ENCODE measurements at regions not wholly inside any gene's neighbourhood (a gene's known extent, or its start where the extent isn't known, plus 50 kb on each side); places are given as distances from the start of the nearest gene placed in this dataset.

DNA sequence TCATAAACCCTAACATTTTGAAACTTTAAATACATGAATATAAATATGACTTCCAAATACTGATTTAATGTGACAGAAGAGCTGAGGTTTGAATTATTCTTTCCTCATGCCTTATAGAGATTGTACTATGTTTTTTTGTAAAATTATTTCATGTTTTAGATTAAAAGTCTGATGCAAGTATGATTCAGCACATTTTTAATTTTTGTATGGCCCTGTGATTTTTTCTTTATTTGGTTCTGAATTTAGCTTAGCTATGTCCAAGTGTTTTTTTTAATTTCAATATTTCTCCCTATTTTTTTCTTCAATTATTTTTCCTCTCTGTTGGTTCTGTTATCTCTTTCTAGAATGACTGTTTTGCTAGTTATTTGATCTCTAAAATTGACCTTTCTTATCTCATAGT lies 552.1 kb downstream of the XIRP2 start:
- DNase-seq (ENCODE audit: low read depth, low spot score) = no peak
- Histone ChIP-seq H3K4me3 (no peak overlapping the region), H3K36me3 (ENCODE audit: insufficient read depth, low read length) (no peaks in the 10 kb centered on the region), H3K27ac (peak overlapping the region; percentile 35), H3K9ac (ENCODE audit: insufficient read length) (no peak overlapping the region), H3K9me3 (ENCODE audit: low read depth, low read length) (no peaks in the 10 kb centered on the region)
- TF ChIP-seq FOXP2 (optimal IDR thresholded peaks at IDR 0.05; ENCODE audit: control extremely low read depth, extremely low read length, insufficient read depth) (no peak), EZH2 (IDR thresholded peaks at IDR 0.05) (no peak), POLR2AphosphoS5 (IDR thresholded peaks at IDR 0.05; ENCODE audit: borderline replicate concordance, low read depth, low read length) (no peak)

DNA sequence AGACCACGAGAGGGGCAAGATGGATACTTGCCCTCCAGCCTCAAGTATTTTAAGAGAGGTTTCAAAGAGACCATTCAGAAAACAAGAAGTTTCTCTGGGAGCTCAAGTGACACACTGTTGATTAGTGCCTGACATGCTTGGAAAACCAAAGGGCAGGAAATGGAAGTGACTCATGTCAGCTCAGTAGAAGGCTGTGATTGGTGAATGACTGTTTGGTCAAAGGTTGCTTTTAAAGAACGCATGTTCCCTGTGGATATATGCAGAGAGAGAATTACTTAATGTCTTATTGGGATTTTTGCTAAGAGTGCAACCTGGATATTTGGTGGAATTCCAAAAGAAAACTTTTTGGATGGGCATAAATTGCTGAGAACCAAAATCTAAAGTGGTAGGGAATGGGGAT lies 549.9 kb downstream of the XIRP2 start:
- no peak overlapping the region for H3K27ac ChIP-seq
- no peaks in the 10 kb centered on the region for H3K36me3 ChIP-seq (ENCODE audit: insufficient read depth, low read length)
- H3K9ac ChIP-seq (ENCODE audit: insufficient read length) = no peak overlapping the region
- no peak for DNase-seq (ENCODE audit: low read depth, low spot score)
- no peak overlapping the region for H3K4me3 ChIP-seq
- no peaks in the 10 kb centered on the region for H3K9me3 ChIP-seq (ENCODE audit: low read depth, low read length)
- TF ChIP-seq EZH2 (IDR thresholded peaks at IDR 0.05) (no peak), POLR2AphosphoS5 (IDR thresholded peaks at IDR 0.05; ENCODE audit: borderline replicate concordance, low read depth, low read length) (no peak), FOXP2 (optimal IDR thresholded peaks at IDR 0.05; ENCODE audit: control extremely low read depth, extremely low read length, insufficient read depth) (no peak)

DNA sequence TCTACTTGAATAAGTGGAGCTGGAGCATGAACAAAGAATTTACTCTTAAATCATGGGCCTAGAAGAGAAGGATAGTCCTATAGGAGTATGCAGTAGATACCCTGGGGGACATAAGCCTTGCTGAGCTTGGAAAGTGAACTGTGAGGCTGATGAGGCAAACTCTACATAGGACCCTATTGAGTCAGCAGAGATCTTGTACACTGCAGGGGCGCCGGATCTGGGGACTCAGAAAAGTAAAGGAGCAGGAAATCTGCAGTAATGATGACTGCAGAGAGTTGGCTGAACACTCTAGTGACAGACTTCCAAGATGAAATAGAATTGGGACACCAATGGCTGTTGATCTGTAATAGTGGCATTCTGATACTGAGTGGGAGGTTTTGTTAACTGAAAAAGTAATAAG lies 543.7 kb downstream of the XIRP2 start:
- no peaks in the 10 kb centered on the region for H3K9me3 ChIP-seq (ENCODE audit: low read depth, low read length)
- no peak overlapping the region for H3K4me3 ChIP-seq
- H3K27ac ChIP-seq = no peak overlapping the region
- no peak overlapping the region for H3K9ac ChIP-seq (ENCODE audit: insufficient read length)
- DNase-seq (ENCODE audit: low read depth, low spot score) = no peak
- no peak for TF ChIP-seq FOXP2 (optimal IDR thresholded peaks at IDR 0.05; ENCODE audit: control extremely low read depth, extremely low read length, insufficient read depth)
- no peak for TF ChIP-seq EZH2 (IDR thresholded peaks at IDR 0.05)
- TF ChIP-seq POLR2AphosphoS5 (IDR thresholded peaks at IDR 0.05; ENCODE audit: borderline replicate concordance, low read depth, low read length) = no peak
- H3K36me3 ChIP-seq (ENCODE audit: insufficient read depth, low read length) = no peaks in the 10 kb centered on the region

DNA sequence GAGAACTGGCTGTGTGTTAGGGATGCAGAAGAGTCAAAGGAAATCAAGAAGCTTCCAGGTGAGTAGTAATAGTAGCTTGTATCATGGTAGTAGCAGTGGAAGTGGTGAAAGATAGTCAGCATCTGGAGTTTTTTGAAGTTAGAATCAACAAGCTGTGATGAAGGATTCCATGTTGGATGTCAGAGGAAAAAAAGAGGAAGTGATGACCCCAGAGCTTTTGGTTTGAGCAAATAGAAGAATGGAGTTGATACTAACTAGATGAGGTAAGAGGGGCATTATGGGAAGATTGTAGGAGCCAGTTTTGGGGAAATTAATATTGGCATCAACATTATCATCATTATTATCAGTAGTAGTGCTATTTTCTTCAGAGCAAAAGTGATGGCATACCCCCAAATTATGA lies 542.2 kb downstream of the XIRP2 start:
- no peak overlapping the region for H3K27ac ChIP-seq
- TF ChIP-seq FOXP2 (optimal IDR thresholded peaks at IDR 0.05; ENCODE audit: control extremely low read depth, extremely low read length, insufficient read depth) (no peak), EZH2 (IDR thresholded peaks at IDR 0.05) (no peak), POLR2AphosphoS5 (IDR thresholded peaks at IDR 0.05; ENCODE audit: borderline replicate concordance, low read depth, low read length) (no peak)

DNA sequence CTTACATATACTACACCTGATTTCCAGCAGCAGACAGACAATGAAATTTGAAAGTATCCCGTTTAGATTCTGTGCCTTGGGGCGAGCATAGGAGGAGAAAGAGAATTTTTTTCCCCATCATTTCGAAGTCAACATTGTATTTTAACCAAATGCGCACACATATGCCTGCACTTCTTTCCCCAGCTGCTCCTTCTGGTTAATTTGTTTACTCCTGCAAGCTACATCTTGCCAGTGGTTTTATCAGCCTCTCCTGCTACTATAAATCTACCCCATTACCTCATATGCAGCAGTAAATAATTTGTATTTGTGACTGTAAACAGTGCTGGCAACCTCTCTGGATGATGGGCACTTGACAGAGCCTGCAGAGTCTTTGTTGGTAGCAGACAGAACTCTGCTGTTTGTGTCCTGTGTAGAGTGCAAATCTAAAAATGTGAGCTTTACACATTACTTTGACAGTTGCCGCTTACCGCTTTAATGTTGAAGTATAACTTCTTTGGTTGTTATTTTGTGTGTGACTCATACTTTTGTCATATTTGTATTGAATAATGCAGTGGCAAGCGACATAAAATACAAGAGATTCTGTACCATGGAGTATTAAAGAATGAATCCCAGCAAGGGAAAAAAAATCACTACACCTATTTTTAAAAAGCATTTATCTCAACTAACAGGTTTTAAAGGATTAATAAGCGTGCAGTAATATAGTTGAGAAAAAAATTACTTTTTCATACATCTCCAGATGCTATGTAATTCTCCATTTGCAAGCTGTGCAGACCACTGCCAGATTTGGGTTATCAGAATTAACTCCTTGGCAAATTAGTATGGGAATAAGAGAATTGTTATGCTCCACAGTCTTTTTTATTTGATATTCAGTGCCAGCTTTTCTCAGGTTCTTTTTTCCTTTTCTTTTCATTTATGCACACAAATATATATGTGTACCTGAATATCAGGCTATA lies 536.8 kb downstream of the XIRP2 start:
- Histone ChIP-seq H3K9ac (ENCODE audit: insufficient read length) (no peak overlapping the region), H3K27ac (no peak overlapping the region), H3K36me3 (ENCODE audit: insufficient read depth, low read length) (no peaks in the 10 kb centered on the region), H3K4me3 (no peak overlapping the region), H3K9me3 (ENCODE audit: low read depth, low read length) (no peaks in the 10 kb centered on the region)
- TF ChIP-seq FOXP2 (optimal IDR thresholded peaks at IDR 0.05; ENCODE audit: control extremely low read depth, extremely low read length, insufficient read depth) (no peak), POLR2AphosphoS5 (IDR thresholded peaks at IDR 0.05; ENCODE audit: borderline replicate concordance, low read depth, low read length) (no peak), EZH2 (IDR thresholded peaks at IDR 0.05) (no peak)
- DNase-seq (ENCODE audit: low read depth, low spot score) = no peak

More for the DNA sequence above, 542.2 kb downstream of the XIRP2 start:
- DNase-seq (ENCODE audit: low read depth, low spot score) = no peak
- no peaks in the 10 kb centered on the region for H3K36me3 ChIP-seq (ENCODE audit: insufficient read depth, low read length)
- H3K9me3 ChIP-seq (ENCODE audit: low read depth, low read length) = no peaks in the 10 kb centered on the region
- no peak overlapping the region for H3K9ac ChIP-seq (ENCODE audit: insufficient read length)
- no peak overlapping the region for H3K4me3 ChIP-seq

DNA sequence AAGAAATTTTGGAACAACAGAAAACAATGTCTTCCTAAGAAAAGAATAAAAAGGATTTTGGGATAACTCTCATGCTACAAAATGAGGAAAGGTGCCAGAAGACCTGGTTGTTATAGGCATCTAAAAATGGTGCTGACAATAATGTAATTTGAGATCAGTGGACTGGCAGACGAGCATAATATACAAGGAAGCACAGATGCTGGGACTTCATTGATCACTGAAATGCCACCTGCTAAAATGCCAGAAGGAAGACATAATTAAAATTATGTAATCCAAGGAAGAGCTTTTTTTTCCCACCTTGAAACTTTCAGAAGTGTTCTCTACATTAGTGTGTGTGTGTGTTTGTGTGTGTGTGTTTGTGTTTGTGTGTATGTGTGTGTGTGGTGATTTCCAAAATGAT lies 535.9 kb downstream of the XIRP2 start:
- TF ChIP-seq FOXP2 (optimal IDR thresholded peaks at IDR 0.05; ENCODE audit: control extremely low read depth, extremely low read length, insufficient read depth) (no peak), POLR2AphosphoS5 (IDR thresholded peaks at IDR 0.05; ENCODE audit: borderline replicate concordance, low read depth, low read length) (no peak), EZH2 (IDR thresholded peaks at IDR 0.05) (no peak)

DNA sequence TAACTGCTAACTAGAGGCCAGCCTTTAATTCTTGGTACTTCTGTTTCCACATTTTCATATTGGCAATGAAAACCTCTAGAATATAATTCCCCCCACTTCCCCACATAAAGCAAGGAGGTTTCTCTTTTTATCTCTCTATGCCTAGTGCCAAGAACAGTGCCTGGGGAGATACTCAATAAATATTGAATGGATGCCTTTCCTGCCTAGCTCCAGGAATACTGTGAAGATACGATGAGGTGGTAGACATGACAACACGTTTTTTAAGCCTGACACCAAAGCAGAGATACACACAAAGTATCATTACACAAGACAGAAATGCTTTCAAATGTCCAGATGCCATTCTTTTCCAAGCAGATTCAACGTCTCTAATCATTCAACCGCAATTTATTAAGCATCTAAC lies 535.5 kb downstream of the XIRP2 start:
- no peak for TF ChIP-seq POLR2AphosphoS5 (IDR thresholded peaks at IDR 0.05; ENCODE audit: borderline replicate concordance, low read depth, low read length)
- no peak for TF ChIP-seq FOXP2 (optimal IDR thresholded peaks at IDR 0.05; ENCODE audit: control extremely low read depth, extremely low read length, insufficient read depth)
- TF ChIP-seq EZH2 (IDR thresholded peaks at IDR 0.05) = no peak
- Histone ChIP-seq H3K9ac (ENCODE audit: insufficient read length) (no peak overlapping the region), H3K4me3 (no peak overlapping the region), H3K9me3 (ENCODE audit: low read depth, low read length) (no peaks in the 10 kb centered on the region), H3K27ac (no peak overlapping the region), H3K36me3 (ENCODE audit: insufficient read depth, low read length) (no peaks in the 10 kb centered on the region)
- no peak for DNase-seq (ENCODE audit: low read depth, low spot score)

More for the DNA sequence above, 535.9 kb downstream of the XIRP2 start:
- no peak overlapping the region for H3K27ac ChIP-seq
- H3K9me3 ChIP-seq (ENCODE audit: low read depth, low read length) = no peaks in the 10 kb centered on the region
- DNase-seq (ENCODE audit: low read depth, low spot score) = no peak
- H3K9ac ChIP-seq (ENCODE audit: insufficient read length) = no peak overlapping the region
- no peaks in the 10 kb centered on the region for H3K36me3 ChIP-seq (ENCODE audit: insufficient read depth, low read length)
- H3K4me3 ChIP-seq = no peak overlapping the region

DNA sequence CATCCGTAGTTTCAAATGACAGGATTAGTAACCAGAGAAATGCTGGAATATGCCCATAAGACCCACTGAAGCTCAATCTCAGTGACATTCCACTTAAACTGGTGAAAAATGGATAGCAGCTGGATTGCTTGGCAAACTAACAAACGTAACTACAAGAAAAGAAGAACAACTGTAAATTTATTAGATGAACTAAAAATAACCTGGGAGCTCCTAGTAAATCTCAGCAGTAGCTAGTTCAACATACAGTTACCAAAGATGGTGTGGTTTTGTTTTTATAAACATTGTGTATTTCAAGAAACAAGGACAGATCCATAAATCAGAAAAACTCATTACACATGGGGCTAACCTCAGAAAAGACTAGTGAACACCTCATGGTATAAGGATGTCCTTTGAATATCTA lies 531.9 kb downstream of the XIRP2 start:
- Histone ChIP-seq H3K9me3 (ENCODE audit: low read depth, low read length) (no peaks in the 10 kb centered on the region), H3K9ac (ENCODE audit: insufficient read length) (no peak overlapping the region), H3K36me3 (ENCODE audit: insufficient read depth, low read length) (no peaks in the 10 kb centered on the region), H3K27ac (no peak overlapping the region), H3K4me3 (no peak overlapping the region)
- TF ChIP-seq POLR2AphosphoS5 (IDR thresholded peaks at IDR 0.05; ENCODE audit: borderline replicate concordance, low read depth, low read length) (no peak), EZH2 (IDR thresholded peaks at IDR 0.05) (no peak), FOXP2 (optimal IDR thresholded peaks at IDR 0.05; ENCODE audit: control extremely low read depth, extremely low read length, insufficient read depth) (no peak)
- no peak for DNase-seq (ENCODE audit: low read depth, low spot score)
